ENCODE measurements at regions not wholly inside any gene's neighbourhood (a gene's known extent, or its start where the extent isn't known, plus 50 kb on each side); places are given as distances from the start of the nearest gene placed in this dataset.
"Not testable (repeated sequence)": the region's sequence is repeated elsewhere in the genome, so short reads cannot be mapped to it uniquely, and the experiment has no call there.

DNA sequence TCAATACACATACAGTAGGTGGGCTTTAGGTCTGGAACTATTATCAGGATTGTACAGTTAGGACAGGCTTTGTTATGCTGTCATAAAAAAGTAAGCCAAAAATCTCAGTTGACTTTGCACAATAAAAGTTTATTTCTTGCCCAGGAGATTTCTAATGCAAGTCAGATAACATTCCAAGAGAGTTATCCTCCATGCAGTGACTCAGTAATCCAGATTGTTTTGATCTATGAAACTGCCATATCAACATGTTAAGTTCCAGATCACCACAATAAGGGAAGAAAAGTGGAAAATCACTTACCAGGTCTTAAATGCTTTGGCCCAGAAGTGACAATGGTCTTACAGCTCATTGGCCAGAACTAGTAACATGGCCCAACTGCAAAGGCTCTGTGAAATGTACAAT lies 636.2 kb upstream of the KLF12 start:
- DNase-seq: no peak

DNA sequence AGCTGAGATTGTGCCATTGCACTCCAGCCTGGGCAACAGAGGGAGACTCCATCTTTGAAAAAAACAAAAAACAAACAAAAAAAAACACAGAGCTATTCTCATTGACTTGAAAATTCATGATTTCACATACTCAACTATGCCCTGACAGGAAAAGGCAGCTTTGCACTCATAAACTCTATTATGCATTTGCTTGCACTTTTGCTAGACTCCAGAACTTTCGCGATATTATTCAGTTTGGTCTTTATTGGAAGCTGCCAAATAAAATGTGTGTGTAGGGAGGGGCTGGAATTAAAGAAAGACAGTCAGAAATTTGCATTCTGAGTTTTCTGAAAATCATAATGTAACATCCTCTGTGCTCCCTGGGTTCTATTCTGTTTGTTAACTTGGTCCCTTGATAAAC lies 635.1 kb upstream of the KLF12 start:
- DNase-seq: no peak

DNA sequence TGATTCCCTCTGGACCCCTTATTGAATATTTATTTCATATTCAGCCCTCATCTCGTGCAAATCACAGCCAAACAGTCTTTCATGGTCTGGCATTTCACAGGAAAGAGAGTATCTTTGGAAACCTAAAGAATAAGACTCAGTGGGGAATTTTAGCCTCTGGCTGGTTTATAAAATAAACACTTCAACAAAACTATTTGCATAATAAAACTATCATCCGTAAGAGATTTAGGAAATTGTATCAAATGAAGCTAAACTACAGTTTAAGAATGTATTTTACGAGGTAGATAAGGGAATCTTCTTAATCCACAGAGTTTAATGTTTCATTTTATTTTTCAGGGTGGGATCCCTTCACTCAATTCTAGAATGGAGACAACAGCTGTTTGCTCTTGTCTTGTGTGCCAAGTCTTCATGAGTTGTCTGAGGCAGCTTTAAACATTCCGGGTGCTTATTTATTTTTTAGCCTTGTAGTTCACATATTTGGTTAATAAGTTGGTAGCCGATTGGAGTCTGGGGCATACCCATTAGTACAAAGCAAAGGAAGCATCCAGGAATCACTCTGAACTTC lies 634.4 kb upstream of the KLF12 start:
- DNase-seq: no peak

DNA sequence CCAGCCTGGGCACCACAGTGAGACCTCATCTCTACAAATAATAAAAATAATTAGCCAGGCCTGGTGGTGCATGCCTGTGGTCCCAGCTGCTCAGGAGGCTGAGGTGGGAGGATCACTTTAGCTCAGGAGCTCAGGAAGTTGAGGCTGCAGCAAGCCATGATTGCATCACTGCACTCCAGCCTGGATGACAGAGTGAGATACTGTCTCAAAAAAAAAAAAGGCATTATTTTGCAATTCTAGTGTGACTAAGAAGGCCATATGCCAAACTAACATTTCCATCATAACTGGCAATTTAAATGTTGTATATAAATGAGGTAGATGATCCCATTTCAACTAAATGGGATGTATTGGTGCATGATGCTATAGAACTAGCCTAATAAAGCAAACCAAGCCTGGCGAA lies 632.8 kb upstream of the KLF12 start:
- no peak for DNase-seq

DNA sequence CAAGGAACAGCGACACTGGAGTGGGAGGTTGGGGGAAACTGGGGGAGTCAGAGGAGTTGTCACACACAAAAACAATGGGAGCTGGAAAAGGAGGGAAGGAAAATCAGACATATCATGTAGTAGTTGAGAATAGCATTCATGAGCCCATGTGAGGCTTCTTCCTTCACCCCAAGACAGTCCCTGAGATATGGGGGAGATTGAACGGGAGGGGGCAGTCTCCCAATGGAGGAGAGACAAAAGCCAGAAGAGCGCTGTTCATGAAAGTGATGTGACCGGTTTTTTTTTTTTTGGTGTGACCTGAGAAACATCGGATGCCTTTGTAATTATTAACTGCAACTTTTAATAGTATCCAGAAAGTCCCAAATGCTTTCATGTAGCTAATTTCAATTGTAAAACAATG lies 631.8 kb upstream of the KLF12 start:
- DNase-seq: no peak

DNA sequence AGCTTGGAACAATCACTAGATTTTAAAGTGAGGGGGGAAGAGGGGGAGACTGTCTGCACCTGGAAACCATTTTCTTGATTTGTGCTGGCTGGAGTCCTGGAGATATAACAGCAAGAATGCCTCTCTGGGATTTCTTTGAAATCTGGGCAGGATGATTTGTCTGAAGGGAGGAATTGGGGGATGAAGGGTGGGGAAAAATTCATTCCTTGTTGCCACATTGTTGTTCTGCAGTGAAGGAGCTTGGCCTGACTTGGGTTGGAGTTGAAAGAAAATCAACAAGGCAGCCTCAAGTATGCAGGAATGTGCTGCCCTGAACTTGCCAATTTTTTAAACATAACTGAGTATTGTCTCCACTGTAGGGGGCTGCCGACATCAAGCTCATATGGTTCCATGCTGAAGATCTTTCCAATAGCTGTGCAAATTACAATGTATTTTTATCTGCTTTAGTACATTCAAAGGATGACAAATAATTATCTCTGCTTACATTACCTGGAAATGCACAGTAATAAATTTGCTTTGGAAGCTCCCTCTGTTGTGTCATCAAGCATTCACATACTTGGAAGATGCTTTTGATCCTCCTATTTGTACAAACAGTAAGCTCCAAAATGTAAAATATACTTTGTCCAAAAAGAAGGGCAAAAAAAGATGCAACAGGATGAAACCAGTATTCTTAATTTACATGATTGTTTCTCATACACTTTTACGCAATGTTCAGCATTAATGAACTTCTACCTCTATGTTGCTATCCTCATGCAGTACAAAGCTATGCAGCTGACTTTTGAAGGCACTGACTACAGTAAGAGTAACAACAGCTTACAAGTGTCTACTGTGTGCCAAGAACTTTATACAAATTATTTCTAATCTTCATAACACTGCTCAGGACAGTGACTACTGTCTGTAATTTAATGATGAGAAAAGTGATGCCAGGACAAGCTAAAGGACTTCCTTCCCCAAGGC lies 627.9 kb upstream of the KLF12 start:
- DNase-seq: no peak

DNA sequence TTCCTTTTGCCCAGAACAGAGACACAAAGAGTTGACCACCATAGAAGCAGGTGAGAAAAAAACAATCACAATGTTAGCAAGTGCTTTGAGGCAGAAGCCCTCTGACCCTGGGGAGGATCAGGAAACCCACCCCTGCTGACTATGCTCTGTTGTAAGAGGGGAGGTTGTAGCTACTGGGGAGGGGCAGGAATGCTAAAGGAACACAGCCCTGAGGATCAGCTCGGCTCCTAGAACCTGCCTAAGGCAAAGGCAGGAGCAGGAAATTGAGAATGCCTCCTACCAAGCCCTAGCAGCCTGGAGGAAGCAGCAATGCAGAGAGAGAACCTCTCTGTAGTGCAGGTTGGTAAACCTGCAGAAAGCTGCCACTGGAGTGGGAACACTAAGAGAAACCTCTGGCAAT lies 624.0 kb upstream of the KLF12 start:
- DNase-seq: no peak

DNA sequence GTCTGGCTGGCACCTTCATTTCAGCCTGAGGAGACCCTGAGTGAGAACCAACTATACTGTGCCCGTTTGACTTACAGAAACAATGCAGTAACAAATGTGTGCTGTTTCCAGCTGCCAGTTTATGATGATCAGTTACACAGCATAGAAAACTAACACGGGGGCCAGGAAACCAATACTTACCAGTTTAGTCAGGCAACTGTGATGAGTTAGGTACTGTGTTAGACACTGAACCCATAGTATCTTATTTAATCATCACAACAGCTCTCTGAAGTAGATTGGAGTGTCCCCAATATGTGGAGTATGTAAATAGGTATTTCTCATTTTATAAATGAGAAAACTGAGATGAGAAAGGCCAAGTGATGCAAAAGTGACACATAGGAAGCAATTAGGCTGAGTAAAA lies 620.9 kb upstream of the KLF12 start:
- DNase-seq: no peak

DNA sequence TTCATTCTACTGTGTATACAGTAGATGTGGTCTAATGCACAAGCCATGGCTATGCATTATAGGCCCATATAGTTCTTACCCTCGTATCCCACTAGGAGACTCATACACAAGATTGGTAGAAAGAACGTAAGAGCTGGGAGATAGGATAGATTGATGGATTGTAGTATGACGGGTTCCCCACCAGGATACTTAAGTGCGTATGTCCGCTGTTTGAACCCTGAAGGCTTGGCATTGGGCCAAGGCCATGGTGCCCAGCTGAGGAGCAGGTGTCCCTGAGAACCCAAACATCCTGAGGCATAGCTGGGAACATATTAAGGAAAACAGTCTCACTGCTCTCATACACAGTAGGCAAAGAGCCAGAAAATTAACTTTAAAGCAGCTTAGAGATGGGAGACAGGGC lies 617.5 kb upstream of the KLF12 start:
- no peak for DNase-seq

DNA sequence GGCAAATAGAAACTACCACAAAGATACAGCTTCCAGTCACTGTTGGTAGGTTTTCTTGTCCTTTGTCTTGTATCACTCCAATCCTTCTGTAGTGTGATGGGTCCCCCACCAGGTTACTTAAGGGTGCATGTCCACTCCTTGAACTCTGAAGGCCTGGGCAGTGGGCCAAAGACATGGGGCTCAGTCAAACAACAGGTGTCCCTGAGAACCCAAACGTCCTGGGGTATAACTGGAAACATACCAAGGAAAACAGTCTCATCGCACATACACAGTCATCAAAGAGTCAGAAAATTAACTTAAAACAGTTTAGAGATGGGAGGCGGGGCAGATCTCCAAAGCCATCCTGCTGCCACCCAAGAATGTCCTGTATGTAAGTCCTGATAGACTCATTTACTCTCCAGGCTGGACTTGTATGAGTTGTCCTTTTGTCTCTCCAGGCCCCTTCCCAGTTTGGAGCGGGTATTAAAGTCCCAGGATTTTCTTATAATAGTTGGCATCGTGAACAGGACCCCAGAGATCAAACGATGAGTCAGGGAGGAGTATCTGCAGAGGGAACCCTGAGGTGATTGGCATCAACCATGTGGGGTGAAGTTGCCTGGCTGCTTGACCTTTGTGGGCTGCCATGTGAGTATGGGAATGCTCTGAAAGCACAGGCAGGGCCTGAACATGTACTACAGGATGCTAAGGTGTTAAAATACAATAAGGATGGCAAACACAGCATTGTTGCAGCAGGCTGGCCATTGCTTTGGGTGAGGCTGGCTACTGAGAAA lies 613.2 kb upstream of the KLF12 start:
- DNase-seq: no peak

DNA sequence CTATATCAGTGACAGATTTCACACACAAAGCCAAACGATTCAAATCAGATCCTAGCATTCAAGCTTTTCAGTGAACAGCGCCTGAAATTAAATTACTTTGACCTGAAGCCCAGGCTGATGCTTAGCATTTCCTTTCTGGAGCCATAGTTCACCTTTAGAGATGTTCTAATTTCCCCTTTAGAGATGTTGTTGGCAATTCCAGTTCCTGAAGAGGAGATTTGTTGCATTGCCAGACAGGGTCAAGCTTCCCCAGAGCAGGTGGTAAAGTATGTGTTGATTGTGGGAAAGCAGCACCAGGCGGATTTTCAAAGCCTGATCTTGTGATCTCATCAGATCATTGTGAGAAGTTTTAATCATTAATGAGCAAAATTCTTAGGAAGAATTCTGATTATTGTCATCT lies 609.8 kb upstream of the KLF12 start:
- DNase-seq: no peak

DNA sequence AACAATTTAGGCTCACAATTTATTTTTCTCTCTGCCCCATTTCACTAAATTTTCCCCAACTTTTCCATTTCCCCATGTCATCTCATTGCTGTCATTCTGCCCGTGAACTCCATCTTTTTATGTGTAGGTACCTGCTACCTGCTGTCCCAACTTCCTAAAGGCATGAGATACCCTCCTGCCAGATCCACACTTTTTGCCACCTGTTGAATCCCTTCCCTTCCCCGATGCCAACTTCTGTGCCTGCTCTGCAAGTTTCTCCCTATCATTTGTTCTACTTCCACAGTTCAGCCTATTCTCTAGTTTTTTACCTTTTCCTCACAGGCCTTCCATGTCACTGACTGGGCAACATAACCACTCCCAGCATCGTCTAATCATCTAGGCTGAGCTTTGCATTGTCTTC lies 607.5 kb upstream of the KLF12 start:
- no peak for DNase-seq

DNA sequence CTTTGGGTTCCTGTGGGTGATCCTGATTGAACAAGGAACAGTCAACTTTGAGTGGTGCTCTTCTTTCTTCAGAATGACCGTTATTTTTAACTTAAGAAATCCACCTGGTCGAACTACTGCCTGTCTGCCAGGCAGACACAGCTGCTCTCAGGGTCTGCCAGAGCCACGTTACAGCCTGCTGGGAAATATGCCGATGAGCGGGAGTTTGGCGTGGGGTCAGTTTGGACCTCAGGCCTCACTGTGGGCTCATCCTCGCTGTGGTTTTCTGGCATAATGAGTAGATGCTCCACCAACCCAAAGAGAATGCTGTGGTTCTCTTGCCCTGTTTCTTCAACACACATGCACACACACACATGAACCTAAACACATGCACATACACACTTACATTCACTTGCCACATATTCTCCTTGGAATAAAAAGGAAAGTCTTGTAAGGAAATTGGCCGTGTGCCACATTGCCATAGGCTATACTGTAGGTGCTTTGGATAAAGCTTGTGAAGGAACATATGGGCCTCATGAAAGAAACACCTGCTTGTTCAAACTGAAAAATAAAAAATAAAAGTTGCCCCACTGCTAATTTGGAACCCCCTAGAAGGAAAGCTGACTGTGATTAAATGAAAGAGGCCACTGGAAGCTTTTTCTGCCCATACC lies 598.7 kb upstream of the KLF12 start:
- no peak for DNase-seq

DNA sequence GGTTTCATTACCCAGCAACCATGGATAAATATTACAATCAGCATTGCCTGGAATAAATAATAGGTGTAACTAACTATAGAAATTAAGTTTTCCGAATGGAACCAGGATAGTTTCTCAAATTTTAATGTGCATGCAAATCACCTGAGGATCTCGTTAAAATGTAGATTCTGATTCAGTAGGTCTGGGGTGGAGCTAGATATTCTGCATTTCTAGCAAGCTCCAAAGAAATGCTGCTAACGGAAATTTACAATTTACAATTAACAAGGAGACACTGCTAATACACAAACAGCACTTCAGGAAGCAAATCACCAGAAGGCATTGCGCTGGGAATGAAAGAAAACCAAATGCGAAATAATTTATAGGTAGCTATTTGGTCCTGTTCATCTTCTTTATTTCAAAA lies 597.5 kb upstream of the KLF12 start:
- no peak for DNase-seq

DNA sequence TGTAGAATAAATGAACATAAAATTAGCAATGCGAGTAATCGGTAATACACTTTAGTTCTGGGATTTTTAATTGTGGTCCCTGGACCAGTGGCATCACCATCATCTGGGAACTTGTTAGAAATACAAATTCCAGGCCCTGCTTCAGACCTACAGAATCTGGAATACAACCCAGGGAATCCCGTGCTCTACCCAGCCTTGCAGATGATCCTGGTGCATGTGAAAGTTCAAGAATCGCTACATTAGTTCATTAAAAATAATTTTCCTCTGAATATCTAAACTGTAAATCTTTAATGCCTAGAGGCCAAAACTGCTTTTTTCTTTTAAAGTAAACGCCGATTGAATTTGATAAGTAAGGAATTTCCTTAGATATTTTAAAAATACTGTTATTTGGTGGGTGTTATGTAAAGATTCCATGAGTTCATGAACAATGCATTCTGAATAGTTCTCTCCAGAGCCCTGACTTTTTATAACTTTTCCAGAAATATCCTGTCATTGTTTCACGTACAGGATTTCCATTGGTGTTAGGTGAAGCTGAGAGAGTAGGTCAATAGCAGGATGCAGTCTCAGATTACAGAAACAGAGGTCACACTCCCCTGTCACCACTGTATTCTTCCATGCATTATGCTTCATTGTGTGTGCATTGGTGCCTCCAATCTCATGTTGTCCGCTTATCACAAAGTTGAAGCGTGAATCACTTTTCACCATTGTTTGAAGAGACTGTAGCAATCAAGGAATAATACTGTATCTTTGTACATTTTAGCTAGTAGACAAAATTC lies 596.5 kb upstream of the KLF12 start:
- no peak for DNase-seq

DNA sequence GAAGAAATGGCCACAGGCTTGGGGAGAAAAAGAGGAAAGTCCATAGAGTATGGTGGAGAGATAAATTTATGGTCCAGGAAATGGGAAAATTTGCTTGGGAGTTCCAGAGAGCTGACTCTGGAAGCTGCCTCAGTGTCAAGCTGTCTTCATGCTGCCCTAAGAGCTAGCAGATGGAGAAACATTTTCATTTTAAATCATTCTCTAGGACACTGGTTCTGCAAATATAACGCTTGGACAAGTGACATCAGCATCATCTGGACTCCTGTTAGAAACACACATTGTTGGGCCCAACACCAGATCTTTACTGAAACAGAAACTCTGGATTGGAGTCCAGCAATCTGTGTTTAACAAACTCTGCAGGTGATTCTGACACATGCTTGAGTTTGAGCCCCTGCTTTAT lies 592.0 kb upstream of the KLF12 start:
- no peak for DNase-seq

DNA sequence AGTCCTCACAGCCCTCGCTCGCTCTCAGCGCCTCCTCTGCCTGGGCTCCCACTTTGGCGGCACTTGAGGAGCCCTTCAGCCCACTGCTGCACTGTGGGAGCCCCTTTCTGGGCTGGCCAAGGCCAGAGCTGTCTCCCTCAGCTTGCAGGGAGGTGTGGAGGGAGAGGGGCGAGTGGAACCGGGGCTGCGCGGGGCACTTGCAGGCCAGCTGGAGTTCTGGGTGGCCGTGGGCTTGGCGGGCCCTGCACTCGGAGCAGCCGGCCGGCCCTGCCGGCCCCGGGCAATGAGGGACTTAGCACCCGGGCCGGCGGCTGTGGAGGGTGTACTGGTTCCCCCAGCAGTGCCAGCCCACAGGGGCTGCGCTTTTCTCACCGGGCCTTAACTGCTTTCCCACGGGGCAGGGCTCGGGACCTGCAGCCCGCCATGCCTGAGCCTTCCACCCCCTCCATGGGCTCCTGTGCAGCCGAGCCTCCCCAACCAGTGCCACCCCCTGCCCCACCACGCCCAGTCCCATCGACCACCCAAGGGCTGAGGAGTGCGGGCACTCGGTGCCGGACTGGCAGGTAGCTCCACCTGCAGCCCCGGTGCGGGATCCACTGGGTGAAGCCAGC lies 584.1 kb upstream of the KLF12 start:
- DNase-seq: not testable (repeated sequence)

DNA sequence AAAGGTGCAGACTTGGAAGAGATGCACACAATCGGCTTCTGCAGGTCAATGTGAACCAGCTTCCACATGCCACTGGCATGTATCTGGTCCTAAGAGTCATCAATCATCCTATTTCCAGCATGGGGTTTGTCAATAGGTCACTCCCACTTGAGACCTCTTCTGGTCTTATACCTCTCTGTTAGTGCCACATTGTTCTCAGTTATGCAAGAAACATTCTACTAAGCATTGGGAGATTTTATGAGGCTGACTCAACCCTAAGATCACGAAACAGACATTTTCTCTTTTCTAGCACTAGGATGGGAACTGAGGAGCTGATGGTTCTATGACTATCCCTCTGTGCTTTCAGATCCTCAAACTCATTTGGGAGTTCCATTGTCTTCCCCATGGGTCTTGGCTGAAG lies 581.5 kb upstream of the KLF12 start:
- DNase-seq: no peak

DNA sequence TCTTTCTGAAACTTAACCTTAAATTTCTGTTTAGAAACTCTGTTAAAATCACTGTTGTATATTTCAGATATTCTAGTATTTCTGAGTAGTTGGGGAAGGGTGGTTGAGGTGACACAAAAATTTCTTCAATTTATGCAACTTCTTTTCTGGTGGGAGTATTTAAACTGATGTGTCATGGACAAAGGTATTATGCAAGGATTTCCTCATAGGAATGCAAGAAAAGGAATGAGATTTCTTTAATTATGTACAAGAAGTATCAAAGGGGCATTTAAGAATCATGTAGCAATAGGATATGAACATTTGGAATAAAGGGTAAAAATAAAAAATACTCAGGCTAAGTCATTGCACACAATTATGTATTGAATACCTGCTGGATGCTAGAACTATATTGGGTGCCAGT lies 575.8 kb upstream of the KLF12 start:
- no peak for DNase-seq

DNA sequence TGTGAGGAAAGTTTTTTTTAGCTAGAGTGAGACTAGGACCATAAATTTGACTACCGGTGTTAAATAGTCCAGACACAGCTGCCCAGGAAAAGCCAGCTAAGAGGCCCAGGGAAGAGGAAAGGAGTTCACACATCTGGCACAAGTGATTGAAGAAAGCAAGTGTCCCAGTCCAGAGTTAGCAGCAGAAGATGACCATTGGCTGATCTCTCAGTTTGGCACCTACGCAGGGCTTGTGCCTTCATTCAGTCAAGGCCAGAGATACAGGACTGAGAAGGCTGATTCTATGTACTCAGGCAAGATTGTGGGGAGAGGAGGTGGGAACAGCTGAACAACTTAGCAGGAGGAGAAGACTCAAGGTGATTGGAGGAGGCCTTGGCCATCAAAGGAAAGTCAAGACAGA lies 575.0 kb upstream of the KLF12 start:
- DNase-seq: no peak

DNA sequence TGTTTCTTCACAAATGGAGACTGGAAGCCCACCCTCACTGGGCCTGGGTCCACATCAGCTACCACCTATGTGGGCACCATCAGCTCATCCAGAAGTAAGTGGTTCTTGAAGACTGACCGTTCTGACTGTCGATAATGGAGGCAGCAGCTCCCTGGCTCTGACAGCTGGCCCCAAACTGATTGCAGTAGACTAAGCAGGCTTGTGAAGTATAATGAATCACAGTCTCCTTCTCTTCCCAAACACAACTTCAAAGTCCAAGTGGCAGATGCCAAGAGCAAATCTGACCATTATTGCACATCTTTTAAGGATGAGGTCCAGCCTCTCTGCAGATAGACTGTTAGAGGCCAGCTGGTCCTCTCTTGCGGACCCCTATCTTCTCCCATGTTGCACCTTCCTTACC lies 574.4 kb upstream of the KLF12 start:
- no peak for DNase-seq

DNA sequence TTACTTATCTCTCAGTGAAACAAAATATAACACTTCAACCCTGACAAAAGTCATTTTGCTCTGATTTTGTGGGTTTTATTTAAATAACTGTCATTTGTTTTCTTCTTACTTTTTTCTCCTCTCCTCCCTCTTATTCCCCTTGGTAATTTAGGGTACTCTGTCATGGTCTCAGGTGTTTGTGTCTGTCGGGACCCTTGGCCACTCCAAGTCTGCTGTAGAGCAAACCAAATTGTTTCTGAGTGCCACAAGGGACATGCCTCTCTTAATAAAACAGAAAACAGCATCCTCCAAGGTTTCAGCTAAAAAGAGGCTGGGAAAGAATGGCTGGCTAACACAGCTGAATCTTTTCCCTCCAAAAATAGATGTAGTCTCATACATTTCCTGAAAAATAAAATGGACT lies 573.1 kb upstream of the KLF12 start:
- DNase-seq: no peak
